Pancreas (tissue), 10 donors: ENCODE measurements at regions not wholly inside any gene's neighbourhood (a gene's known extent, or its start where the extent isn't known, plus 50 kb on each side); places are given as distances from the start of the nearest gene placed in this dataset.

ENCODE experiments used
- ATAC-seq, 4 donors: fragments of 200-7000 bp; cut with Tn5 transposase; one replicate each; pipeline versions ENCODE4 v1.8.0 to v1.9.1; 2020; ENCODE audit warnings: mild to moderate bottlenecking in 4 of 4, moderate library complexity in 4 of 4
- DNase-seq, 6 donors: peaks; one replicate each; pipeline ENCODE4 v3.0.0-alpha.2; 2020
- FAIRE-seq: peaks from 2 replicates; lab custom pipeline; 2012; peaks lifted over from hg19 to GRCh38; lab: Jason Lieb, UNC
- H3K27ac ChIP-seq, 4 donors: fragments of 200-600 bp; sonication (generic); 1 replicate in 3 of 4; 2 replicates in 1 of 4; pipeline versions ENCODE4 v1.5.0 to v1.8.0; 2020
- H3K27me3 ChIP-seq, 4 donors: fragments of 200-600 bp; one replicate each; pipeline ENCODE4 v1.8.0; 2021
- H3K36me3 ChIP-seq, 3 donors: fragments of 200-600 bp; sonication (generic) in 1 of 3; one replicate each; pipeline versions ENCODE4 v1.5.0 to v1.8.0; 2020 to 2021
- H3K4me1 ChIP-seq, 3 donors: fragments of 200-600 bp; one replicate each; pipeline ENCODE4 v1.8.0; 2021
- H3K4me3 ChIP-seq, 4 donors: fragments of 200-600 bp; sonication (generic) in 2 of 4; one replicate each; pipeline versions ENCODE4 v1.5.0 to v1.8.0; 2020 to 2021
- H3K9me3 ChIP-seq, 4 donors: fragments of 200-600 bp; one replicate each; pipeline ENCODE4 v1.8.0; 2021
- WGBS, 2 donors: extraction: QIAGEN DNeasy Blood & Tissue Kit; methylation state at CpG; one replicate each; pipeline ENCODE4 v1.1.7; 2013; 5-methylcytosine and 5-hydroxymethylcytosine counted together
- intact Hi-C, 3 donors: fragments of 100-400 bp; cut with DNase I; formaldehyde crosslinking; loops; one replicate each; pipeline versions ENCODE4 v1.11.1 to v1.14.2; 2022
- TF ChIP-seq, protein P1 (sequence below), 4 donors: fragments of 200-600 bp; sonication (generic) in 3 of 4; IDR thresholded peaks; one replicate each; pipeline versions ENCODE4 v1.5.0 to v1.8.0; 2021; ENCODE audit warnings: antibody characterized with exemption in 4 of 4
- donor health status: healthy with polysubstance abuse.
- donor health status: DM: no; HTN: no; CAD: no; lungs with moderate emphysema.
- donor health status: DM: no; HTN: no; CAD: no.
- donor health status: control.
- donor health status: control.
- donor health status: Bipolar disorder and iron deficiency.
- donor health status: DM: yes; HTN: yes; CAD: no.
- donor health status: DM: no; HTN: no; CAD: no.
- donor health status: DM: no; HTN: no; CAD: no.
- donor health status: DM: yes; HTN: yes; CAD: no.

DNA sequence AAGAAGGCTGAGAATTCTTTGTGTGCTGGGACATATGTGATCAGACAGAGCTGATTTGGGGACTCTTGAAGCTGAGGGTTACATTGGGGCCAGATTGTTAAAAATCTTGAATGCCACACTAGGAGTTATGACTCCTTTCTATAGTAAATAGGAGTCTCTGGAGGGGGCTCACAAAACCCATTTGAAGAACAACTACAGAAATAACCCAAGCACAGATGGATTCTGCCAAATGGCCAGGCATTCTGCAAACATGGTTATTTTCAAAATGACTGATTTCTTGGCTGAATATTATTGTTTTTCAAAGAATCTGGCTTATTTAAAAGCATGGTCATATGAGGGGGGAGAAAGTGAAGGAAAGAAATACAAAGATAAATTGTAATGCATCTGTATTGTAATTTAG is 625.5 kb upstream of the TENM4 start:
- Histone ChIP-seq H3K4me1 (no peaks in the 10 kb centered on the region), H3K9me3 (no peaks in the 10 kb centered on the region), H3K4me3 (no peak overlapping the region), H3K36me3 (no peaks in the 10 kb centered on the region), H3K27ac (no peak overlapping the region), H3K27me3 (no peaks in the 10 kb centered on the region)
- TF ChIP-seq, protein P1, sequence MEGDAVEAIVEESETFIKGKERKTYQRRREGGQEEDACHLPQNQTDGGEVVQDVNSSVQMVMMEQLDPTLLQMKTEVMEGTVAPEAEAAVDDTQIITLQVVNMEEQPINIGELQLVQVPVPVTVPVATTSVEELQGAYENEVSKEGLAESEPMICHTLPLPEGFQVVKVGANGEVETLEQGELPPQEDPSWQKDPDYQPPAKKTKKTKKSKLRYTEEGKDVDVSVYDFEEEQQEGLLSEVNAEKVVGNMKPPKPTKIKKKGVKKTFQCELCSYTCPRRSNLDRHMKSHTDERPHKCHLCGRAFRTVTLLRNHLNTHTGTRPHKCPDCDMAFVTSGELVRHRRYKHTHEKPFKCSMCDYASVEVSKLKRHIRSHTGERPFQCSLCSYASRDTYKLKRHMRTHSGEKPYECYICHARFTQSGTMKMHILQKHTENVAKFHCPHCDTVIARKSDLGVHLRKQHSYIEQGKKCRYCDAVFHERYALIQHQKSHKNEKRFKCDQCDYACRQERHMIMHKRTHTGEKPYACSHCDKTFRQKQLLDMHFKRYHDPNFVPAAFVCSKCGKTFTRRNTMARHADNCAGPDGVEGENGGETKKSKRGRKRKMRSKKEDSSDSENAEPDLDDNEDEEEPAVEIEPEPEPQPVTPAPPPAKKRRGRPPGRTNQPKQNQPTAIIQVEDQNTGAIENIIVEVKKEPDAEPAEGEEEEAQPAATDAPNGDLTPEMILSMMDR (IDR thresholded peaks at IDR 0.05) = no peak
- FAIRE-seq (no peak), ATAC-seq (no peak), DNase-seq (no peak)
- intact Hi-C loops = no loop called here

DNA sequence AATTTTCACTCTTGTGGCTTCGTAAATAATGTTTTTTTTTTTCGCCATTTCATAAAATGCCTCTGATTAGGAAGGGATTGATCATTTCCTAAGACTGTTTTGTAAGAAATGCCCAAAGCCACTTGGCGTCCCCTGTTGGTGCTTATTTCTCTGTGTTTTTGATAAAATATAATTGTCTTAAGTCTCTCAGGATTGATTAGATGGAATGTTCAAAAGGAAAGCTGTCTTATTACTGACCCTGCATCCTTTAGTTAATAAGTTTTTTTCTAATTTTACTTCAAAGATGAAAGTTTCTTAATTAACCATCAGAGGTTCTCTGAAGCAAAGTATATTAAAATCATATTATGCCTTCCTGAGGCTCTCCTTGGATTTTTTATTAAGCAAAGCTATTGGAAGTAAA is 624.3 kb upstream of the TENM4 start:
- TF ChIP-seq, protein P1 (IDR thresholded peaks at IDR 0.05) = no peak
- intact Hi-C loops = no loop called here

DNA sequence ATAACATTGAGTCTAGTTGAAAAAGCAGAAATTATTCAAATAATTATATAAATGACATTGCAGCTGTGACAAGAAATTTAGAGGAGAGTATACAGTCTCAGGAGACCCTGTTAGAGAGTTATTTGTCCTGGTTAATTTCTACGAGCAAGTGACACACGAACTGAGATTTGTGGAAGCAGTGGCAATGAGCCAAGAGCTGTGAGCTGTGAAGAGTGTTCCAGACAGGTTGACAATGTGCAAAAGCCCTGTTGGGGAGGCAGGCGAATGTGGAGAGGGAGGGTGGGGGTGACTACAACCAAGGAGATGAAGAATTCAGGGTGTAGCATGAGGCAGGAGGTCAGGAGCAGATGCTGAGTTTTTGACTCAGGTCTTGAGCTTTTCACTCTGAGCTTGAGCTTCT is 620.2 kb upstream of the TENM4 start:
- DNase-seq (no peak), ATAC-seq (no peak), FAIRE-seq (no peak)
- 38 to 49% methylated on average over 3 of the region's 3 CpGs for WGBS, 2 donors
- no peaks in the 10 kb centered on the region for H3K9me3 ChIP-seq
- H3K27ac ChIP-seq = no peak overlapping the region
- H3K4me3 ChIP-seq = no peak overlapping the region
- H3K36me3 ChIP-seq = no peaks in the 10 kb centered on the region
- H3K27me3 ChIP-seq = no peaks in the 10 kb centered on the region
- TF ChIP-seq, protein P1 (IDR thresholded peaks at IDR 0.05) = no peak
- intact Hi-C loops = no loop called here
- no peaks in the 10 kb centered on the region for H3K4me1 ChIP-seq

More for the DNA sequence above, 624.3 kb upstream of the TENM4 start:
- no peaks in the 10 kb centered on the region for H3K27me3 ChIP-seq
- no peak for ATAC-seq
- no peak overlapping the region for H3K4me3 ChIP-seq
- DNase-seq = no peak
- FAIRE-seq = no peak
- 84 to 91% methylated on average over 3 of the region's 3 CpGs for WGBS, 2 donors
- no peaks in the 10 kb centered on the region for H3K36me3 ChIP-seq
- H3K9me3 ChIP-seq = no peaks in the 10 kb centered on the region
- no peaks in the 10 kb centered on the region for H3K4me1 ChIP-seq
- H3K27ac ChIP-seq = no peak overlapping the region

DNA sequence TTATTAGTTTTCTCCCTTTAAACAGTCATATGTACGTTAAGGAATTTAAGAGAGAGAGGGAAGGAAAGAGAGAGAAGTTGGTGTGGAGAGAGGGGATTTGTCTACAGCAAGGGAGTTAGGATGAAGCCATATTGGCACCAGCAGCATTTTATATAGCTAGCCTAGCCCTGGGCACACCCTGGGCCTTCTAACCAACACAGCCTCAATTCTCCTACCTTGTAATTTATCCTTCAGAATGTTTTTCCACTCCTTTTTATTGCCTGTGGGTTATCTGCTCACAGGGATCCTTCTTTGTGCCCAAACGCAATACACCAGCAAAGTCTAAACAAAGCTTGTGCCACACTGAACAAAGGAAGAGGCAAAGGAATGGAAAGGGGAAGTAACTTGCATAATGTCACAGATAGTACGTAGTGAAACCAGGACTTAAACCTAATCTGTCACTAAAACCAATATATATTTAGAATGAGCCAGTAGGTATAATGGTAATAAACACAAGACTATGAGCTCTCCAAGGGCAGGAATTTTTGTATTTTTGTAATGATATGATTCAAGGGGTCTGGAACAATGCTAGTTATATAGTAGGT is 613.8 kb upstream of the TENM4 start:
- FAIRE-seq (no peak), ATAC-seq (no peak), DNase-seq (no peak)
- Histone ChIP-seq H3K4me3 (no peak overlapping the region), H3K27me3 (no peaks in the 10 kb centered on the region), H3K36me3 (no peaks in the 10 kb centered on the region), H3K27ac (no peak overlapping the region), H3K4me1 (no peaks in the 10 kb centered on the region), H3K9me3 (no peaks in the 10 kb centered on the region)
- 71 to 80% methylated on average over 3 of the region's 3 CpGs for WGBS, 2 donors
- intact Hi-C loops = no loop called here
- TF ChIP-seq, protein P1 (IDR thresholded peaks at IDR 0.05) = no peak

DNA sequence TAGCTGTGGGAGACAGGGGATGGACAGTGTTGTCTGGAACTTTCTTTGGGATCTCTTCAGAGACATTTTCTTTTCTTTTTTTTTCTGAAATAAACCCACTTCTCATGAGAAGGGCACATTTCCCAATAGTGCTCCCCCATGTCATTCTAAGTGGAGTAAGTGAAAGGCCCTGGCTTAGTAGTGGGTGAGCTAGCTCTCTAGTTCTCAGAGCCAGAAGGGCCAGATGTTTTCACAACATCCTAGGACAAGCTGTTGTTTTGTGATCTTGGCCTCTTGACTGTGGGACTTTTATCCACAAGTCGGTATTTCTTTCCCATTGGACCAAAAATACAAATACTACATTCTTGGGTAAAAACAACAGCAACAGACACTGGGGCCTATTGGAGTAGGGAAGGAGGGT is 607.7 kb upstream of the TENM4 start:
- H3K27me3 ChIP-seq = no peaks in the 10 kb centered on the region
- ATAC-seq (no peak), FAIRE-seq (no peak), DNase-seq (no peak)
- TF ChIP-seq, protein P1 (IDR thresholded peaks at IDR 0.05) = no peak
- H3K27ac ChIP-seq = no peak overlapping the region
- H3K4me1 ChIP-seq = no peaks in the 10 kb centered on the region
- no peak overlapping the region for H3K4me3 ChIP-seq
- WGBS, 2 donors = 80 to 85% methylated on average over 1 of the region's 1 CpG
- no peaks in the 10 kb centered on the region for H3K36me3 ChIP-seq
- intact Hi-C loops = no loop called here
- H3K9me3 ChIP-seq = no peaks in the 10 kb centered on the region
